ENCODE measurements at regions not wholly inside any gene's neighbourhood (a gene's known extent, or its start where the extent isn't known, plus 50 kb on each side); places are given as distances from the start of the nearest gene placed in this dataset.
"Not testable (repeated sequence)": the region's sequence is repeated elsewhere in the genome, so short reads cannot be mapped to it uniquely, and the experiment has no call there.

DNA sequence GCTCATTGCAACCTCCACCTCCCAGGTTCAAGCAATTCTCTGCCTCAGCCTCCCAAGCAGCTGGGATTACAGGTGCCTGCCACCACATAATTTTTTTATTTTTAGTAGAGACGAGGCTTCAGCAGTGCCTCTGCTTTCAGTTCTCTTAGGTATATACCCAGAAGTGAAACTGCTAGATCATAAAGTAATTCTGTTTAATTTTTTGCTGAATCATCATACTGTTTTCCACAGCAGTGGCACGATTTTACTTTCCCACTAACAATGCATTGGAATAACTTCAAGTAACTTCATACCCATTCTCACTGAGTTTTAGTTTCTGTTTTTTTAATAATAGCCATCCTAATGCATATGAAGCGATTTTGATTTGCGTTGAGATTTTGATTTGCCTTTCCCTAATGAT, 148.0 kb upstream of the G2E3 start:
- Histone ChIP-seq H3K27ac (no peak overlapping the region), H3K4me1 (no peaks in the 10 kb centered on the region), H3K27me3 (no peaks in the 10 kb centered on the region), H3K9me3 (no peaks in the 10 kb centered on the region), H3K4me3 (no peak overlapping the region), H3K36me3 (ENCODE audit: low read depth, missing control alignments) (no peaks in the 10 kb centered on the region)
- 76 to 84% methylated on average over 4 of the region's 4 CpGs for WGBS, 2 donors
- intact Hi-C loops (cut with DNase I; ENCODE audit: low total_unique reads), result no loop called here
- DNase-seq, result no peak
- TF ChIP-seq POLR2A (IDR thresholded peaks at IDR 0.05) (no peak), CTCF (IDR thresholded peaks at IDR 0.05) (no peak)

DNA sequence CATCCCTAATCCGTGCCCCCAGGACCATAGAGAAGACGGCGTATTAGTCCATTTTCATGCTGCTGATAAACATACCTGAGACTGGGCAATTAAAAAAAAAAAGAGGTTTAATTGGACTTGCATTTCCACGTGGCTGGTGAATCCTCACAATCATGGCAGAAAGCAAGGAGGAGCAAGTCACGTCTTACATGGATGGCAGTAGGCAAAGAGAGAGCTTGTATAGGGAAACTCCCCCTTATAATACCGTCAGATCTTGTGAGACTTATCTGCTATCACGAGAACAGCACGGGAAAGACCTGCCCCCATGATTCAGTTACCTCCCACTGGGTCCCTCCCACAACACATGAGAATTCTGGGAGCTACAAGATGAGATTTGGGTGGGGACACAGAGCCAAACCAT, 145.8 kb upstream of the G2E3 start:
- H3K27ac ChIP-seq; H3K4me3 ChIP-seq; DNase-seq; H3K27me3 ChIP-seq; H3K36me3 ChIP-seq (ENCODE audit: low read depth, missing control alignments); H3K9me3 ChIP-seq; intact Hi-C loops (cut with DNase I; ENCODE audit: low total_unique reads); H3K4me1 ChIP-seq: not testable (repeated sequence)
- 92 to 93% methylated on average over 8 of the region's 8 CpGs for WGBS, 2 donors

GRCh38 chr14:30417121-30417520, 141.8 kb upstream of the G2E3 start:
- Histone ChIP-seq H3K4me1 (no peaks in the 10 kb centered on the region), H3K27me3 (no peaks in the 10 kb centered on the region), H3K27ac (no peak overlapping the region), H3K9me3 (no peaks in the 10 kb centered on the region), H3K36me3 (ENCODE audit: low read depth, missing control alignments) (no peaks in the 10 kb centered on the region), H3K4me3 (no peak overlapping the region)
- no peak for DNase-seq
- 88 to 96% methylated on average over 1 of the region's 1 CpG for WGBS, 2 donors
- intact Hi-C loops (cut with DNase I; ENCODE audit: low total_unique reads), result no loop called here
- TF ChIP-seq CTCF (IDR thresholded peaks at IDR 0.05) (no peak), POLR2A (IDR thresholded peaks at IDR 0.05) (no peak)

DNA sequence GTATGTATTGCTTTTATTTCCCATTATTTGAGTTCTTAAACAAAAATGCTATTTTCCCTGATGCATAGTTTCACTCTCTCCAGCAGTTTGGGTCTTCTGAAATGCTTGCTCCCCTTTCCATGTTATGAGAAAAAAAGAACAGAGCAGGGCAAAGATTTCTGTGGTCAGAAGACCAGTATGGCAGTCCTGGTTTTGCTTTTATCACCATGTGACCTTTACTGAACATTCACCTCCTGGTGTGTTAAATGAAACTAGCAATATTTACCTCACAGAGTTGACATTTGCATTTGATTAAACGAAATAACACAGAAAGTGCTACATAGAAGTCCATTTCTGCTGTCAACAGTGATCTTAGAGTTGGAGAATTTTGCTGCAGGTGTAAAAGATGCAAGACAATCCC, 141.0 kb upstream of the G2E3 start:
- WGBS, 2 donors, result 70 to 75% methylated on average over 1 of the region's 1 CpG
- no peak for DNase-seq
- TF ChIP-seq CTCF (IDR thresholded peaks at IDR 0.05) (no peak), POLR2A (IDR thresholded peaks at IDR 0.05) (no peak)
- Histone ChIP-seq H3K9me3 (no peaks in the 10 kb centered on the region), H3K4me1 (no peaks in the 10 kb centered on the region), H3K4me3 (no peak overlapping the region), H3K27ac (no peak overlapping the region), H3K27me3 (no peaks in the 10 kb centered on the region), H3K36me3 (ENCODE audit: low read depth, missing control alignments) (no peaks in the 10 kb centered on the region)
- intact Hi-C loops (cut with DNase I; ENCODE audit: low total_unique reads), result no loop called here

- H3K4me3 ChIP-seq, result no peak overlapping the region
- no peak for DNase-seq
- no peak for TF ChIP-seq POLR2A (IDR thresholded peaks at IDR 0.05)
- TF ChIP-seq CTCF (IDR thresholded peaks at IDR 0.05), result no peak
- H3K4me1 ChIP-seq, result no peaks in the 10 kb centered on the region
- H3K27me3 ChIP-seq, result no peaks in the 10 kb centered on the region
- intact Hi-C loops (cut with DNase I; ENCODE audit: low total_unique reads), result no loop called here
- no peaks in the 10 kb centered on the region for H3K36me3 ChIP-seq (ENCODE audit: low read depth, missing control alignments)
- H3K27ac ChIP-seq, result no peak overlapping the region
- H3K9me3 ChIP-seq, result no peaks in the 10 kb centered on the region
Observed at GRCh38 chr14:30419037-30419436, 139.9 kb upstream of the G2E3 start.
